ENCODE measurements at regions not wholly inside any gene's neighbourhood (a gene's known extent, or its start where the extent isn't known, plus 50 kb on each side); places are given as distances from the start of the nearest gene placed in this dataset.

DNA sequence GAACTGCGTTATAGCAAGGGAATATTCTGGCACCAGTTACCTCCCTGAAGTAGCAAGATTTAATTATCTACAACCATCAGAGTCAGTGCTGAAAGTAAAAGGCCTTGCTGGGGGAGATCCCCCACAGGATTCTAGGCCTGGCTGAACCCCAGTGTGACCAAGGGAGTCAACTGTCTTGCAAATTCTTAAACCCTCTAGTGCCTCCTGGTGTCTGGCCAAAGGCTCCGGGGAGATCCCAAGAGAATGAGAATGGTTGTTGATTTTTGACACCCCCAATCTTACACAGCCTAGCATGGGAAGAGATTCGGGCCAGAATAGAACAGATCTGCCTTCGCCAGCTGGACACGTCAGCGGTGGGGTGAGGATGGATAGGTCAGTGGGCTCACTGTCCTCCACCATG lies 179.4 kb downstream of the ERMARD start:
- DNase-seq (ENCODE audit: low read depth): no peak
- TF ChIP-seq, protein P1, sequence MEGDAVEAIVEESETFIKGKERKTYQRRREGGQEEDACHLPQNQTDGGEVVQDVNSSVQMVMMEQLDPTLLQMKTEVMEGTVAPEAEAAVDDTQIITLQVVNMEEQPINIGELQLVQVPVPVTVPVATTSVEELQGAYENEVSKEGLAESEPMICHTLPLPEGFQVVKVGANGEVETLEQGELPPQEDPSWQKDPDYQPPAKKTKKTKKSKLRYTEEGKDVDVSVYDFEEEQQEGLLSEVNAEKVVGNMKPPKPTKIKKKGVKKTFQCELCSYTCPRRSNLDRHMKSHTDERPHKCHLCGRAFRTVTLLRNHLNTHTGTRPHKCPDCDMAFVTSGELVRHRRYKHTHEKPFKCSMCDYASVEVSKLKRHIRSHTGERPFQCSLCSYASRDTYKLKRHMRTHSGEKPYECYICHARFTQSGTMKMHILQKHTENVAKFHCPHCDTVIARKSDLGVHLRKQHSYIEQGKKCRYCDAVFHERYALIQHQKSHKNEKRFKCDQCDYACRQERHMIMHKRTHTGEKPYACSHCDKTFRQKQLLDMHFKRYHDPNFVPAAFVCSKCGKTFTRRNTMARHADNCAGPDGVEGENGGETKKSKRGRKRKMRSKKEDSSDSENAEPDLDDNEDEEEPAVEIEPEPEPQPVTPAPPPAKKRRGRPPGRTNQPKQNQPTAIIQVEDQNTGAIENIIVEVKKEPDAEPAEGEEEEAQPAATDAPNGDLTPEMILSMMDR (conservative IDR thresholded peaks at IDR 0.05; ENCODE audit: low read depth, low read length): no peak

GRCh38 chr6:169927711-169928110 lies 176.3 kb downstream of the ERMARD start:
- DNase-seq (ENCODE audit: low read depth): no peak
- no peak overlapping the region for H3K4me3 ChIP-seq (ENCODE audit: low read length)
- TF ChIP-seq, protein P1 (conservative IDR thresholded peaks at IDR 0.05; ENCODE audit: low read depth, low read length): no peak

More for the DNA sequence above, 179.4 kb downstream of the ERMARD start:
- H3K4me3 ChIP-seq (ENCODE audit: low read length): no peak overlapping the region

DNA sequence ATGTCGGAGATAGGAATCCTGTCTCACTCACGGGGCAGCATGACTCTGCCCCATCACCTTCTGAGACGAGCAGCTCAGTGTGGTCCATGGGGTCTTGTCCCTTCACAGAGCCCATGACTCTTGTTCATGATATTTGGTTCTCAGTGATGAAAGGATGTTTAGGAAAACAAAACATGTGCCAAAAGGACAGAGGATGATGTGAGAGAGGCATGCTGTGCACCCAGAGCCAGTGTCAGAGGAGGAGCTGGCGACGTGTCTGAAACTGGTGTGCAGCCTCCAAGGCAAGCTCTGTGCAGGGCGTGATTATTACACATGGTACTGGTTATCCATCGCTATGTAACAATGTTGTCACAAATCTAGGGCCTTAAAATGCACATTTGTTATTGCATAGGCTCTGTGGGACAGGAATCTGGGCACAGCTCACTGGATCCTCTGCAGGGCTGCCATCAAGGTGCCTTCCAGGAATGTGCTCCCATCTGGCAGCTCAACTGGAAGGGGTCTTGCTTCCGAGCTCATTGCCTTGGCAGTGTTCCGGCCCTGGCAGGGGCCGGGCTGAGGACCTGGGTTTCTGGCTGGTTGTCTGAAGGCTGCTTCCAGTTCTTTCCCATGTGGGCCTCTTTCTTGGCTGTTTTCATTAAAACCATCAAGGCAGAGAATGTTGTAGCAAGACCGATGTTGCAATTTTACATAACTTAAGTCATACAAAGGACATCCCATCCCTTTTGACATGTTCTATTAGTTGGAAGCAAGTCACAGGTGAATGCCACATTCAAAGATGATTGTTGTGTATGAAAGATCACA lies 175.4 kb downstream of the ERMARD start:
- TF ChIP-seq, protein P1 (conservative IDR thresholded peaks at IDR 0.05; ENCODE audit: low read depth, low read length): no peak
- no peak overlapping the region for H3K4me3 ChIP-seq (ENCODE audit: low read length)
- DNase-seq (ENCODE audit: low read depth): no peak

GRCh38 chr6:169923468-169924464 lies 172.3 kb downstream of the ERMARD start:
- TF ChIP-seq, protein P1 (conservative IDR thresholded peaks at IDR 0.05; ENCODE audit: low read depth, low read length): no peak
- no peak overlapping the region for H3K4me3 ChIP-seq (ENCODE audit: low read length)
- DNase-seq (ENCODE audit: low read depth): no peak

GRCh38 chr6:169921853-169922824 lies 170.7 kb downstream of the ERMARD start:
- no peak overlapping the region for H3K4me3 ChIP-seq (ENCODE audit: low read length)
- no peak for DNase-seq (ENCODE audit: low read depth)
- TF ChIP-seq, protein P1 (conservative IDR thresholded peaks at IDR 0.05; ENCODE audit: low read depth, low read length): no peak

DNA sequence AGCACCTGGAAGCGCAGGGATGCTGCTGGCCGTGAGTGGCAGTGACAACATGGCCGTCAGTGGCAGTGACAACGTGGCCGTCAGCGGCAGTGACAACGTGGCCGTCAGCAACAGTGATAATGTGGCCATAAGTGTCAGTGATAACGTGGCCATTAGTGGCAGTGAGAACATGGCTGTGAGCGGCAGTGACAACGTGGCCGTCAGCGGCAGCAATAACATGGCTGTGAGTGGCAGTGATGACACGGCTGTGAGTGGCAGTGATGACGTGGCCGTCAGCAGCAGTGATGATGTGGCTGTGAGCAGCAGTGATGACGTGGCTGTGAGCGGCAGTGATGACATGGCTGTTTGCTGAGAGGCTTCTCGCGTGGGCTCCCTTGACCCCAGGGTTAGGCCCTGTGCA lies 169.8 kb downstream of the ERMARD start:
- no peak overlapping the region for H3K4me3 ChIP-seq (ENCODE audit: low read length)
- TF ChIP-seq, protein P1 (conservative IDR thresholded peaks at IDR 0.05; ENCODE audit: low read depth, low read length): no peak

More for the DNA sequence above, 169.8 kb downstream of the ERMARD start:
- no peak for DNase-seq (ENCODE audit: low read depth)

All from retinal pigment epithelial cell (primary cell).